ENCODE measurements at regions not wholly inside any gene's neighbourhood (a gene's known extent, or its start where the extent isn't known, plus 50 kb on each side); places are given as distances from the start of the nearest gene placed in this dataset.

- WGBS (ENCODE audit: extremely low coverage, insufficient coverage, insufficient read length), result no CpG with 5 or more reads among the region's 3 CpGs
- Histone ChIP-seq H3K79me2 (ENCODE audit: control insufficient read depth, insufficient read depth, low read length, poor library complexity) (no peaks in the 10 kb centered on the region), H2AK5ac (ENCODE audit: low read length) (no peak overlapping the region)
Measured at GRCh38 chr12:59122784-59123183, 202.5 kb upstream of the LRIG3 start.

DNA sequence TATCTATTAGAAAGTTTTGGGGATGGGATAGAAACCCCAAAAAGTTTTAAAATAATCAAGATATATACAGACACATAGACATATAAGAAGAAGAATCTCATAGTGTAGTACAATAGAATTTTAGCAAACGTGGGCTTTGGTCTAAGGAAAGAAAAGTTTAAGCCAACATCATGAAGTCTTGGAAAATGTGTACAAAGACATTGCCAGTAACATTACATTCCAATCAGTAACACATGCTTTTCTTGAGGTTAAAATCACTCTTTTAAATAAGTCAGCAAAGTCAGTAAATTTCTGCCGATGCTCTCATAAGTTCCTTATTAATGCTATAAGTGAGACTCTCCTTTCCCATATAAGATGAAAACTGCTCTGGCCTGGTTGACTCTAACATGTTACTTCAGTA, 201.1 kb upstream of the LRIG3 start:
- H3K4ac ChIP-seq (ENCODE audit: low read depth, low read length), result no peak overlapping the region
- H3K23ac ChIP-seq (ENCODE audit: low read length), result no peak overlapping the region
- no peak overlapping the region for H4K91ac ChIP-seq (ENCODE audit: low read depth, low read length)
- H3K14ac ChIP-seq (ENCODE audit: low read length), result no peak overlapping the region
- H3K9me3 ChIP-seq (ENCODE audit: insufficient read depth, low read depth, low read length), result no peaks in the 10 kb centered on the region
- H2BK5ac ChIP-seq (ENCODE audit: low read depth, low read length, poor library complexity), result no peak overlapping the region
- no peak overlapping the region for H3K18ac ChIP-seq (ENCODE audit: low read length)
- H3K9ac ChIP-seq (ENCODE audit: low read length), result no peak overlapping the region
- H3K36me3 ChIP-seq (ENCODE audit: control insufficient read depth in 1 of 2, insufficient read depth in 2 of 2, low read length in 2 of 2), result no peaks in the 10 kb centered on the region
- no peak overlapping the region for H2AK5ac ChIP-seq (ENCODE audit: low read length)
- H3K27ac ChIP-seq (ENCODE audit: low read depth, low read length), result no peak overlapping the region
- WGBS (ENCODE audit: extremely low coverage, insufficient coverage, insufficient read length), result no CpG with 5 or more reads among the region's 2 CpGs
- no peak overlapping the region for H4K12ac ChIP-seq (ENCODE audit: low read depth, low read length)
- H3K79me1 ChIP-seq (ENCODE audit: low read length), result no peaks in the 10 kb centered on the region
- no peak for DNase-seq
- no peak overlapping the region for H2BK120ac ChIP-seq (ENCODE audit: insufficient read depth, low read length, poor library complexity)
- no peaks in the 10 kb centered on the region for H3K27me3 ChIP-seq (ENCODE audit: insufficient read depth, low read length)
- H2AFZ ChIP-seq (ENCODE audit: insufficient read depth, low read length, poor library complexity), result no peak overlapping the region
- H2BK12ac ChIP-seq (ENCODE audit: low read length), result no peak overlapping the region
- H4K8ac ChIP-seq (ENCODE audit: low read depth, low read length), result no peak overlapping the region
- H3K4me3 ChIP-seq (ENCODE audit: low read depth, low read length), result no peak overlapping the region
- H3K4me1 ChIP-seq (ENCODE audit: control insufficient read depth in 1 of 2, insufficient read depth in 2 of 2, low read length in 2 of 2), result peaks cover 3 to 4% of the 10 kb centered on the region in 2 experiments
- H3K79me2 ChIP-seq (ENCODE audit: control insufficient read depth, insufficient read depth, low read length, poor library complexity), result no peaks in the 10 kb centered on the region
- no peak overlapping the region for H3K4me2 ChIP-seq (ENCODE audit: low read length)

More at GRCh38 chr12:59122784-59123183, 202.5 kb upstream of the LRIG3 start:
- no peak for DNase-seq
- Histone ChIP-seq H3K4me2 (ENCODE audit: low read length) (no peak overlapping the region), H3K27ac (ENCODE audit: low read depth, low read length) (no peak overlapping the region), H3K27me3 (ENCODE audit: insufficient read depth, low read length) (no peaks in the 10 kb centered on the region), H4K8ac (ENCODE audit: low read depth, low read length) (no peak overlapping the region), H3K18ac (ENCODE audit: low read length) (no peak overlapping the region), H3K4me3 (ENCODE audit: low read depth, low read length) (no peak overlapping the region), H2BK5ac (ENCODE audit: low read depth, low read length, poor library complexity) (no peak overlapping the region), H3K4ac (ENCODE audit: low read depth, low read length) (no peak overlapping the region), H3K9me3 (ENCODE audit: insufficient read depth, low read depth, low read length) (no peaks in the 10 kb centered on the region), H3K4me1 (ENCODE audit: control insufficient read depth in 1 of 2, insufficient read depth in 2 of 2, low read length in 2 of 2) (peaks cover 3 to 4% of the 10 kb centered on the region in 2 experiments), H3K14ac (ENCODE audit: low read length) (no peak overlapping the region), H3K23ac (ENCODE audit: low read length) (no peak overlapping the region), H2BK120ac (ENCODE audit: insufficient read depth, low read length, poor library complexity) (no peak overlapping the region), H2AFZ (ENCODE audit: insufficient read depth, low read length, poor library complexity) (no peak overlapping the region), H3K9ac (ENCODE audit: low read length) (no peak overlapping the region), H2BK12ac (ENCODE audit: low read length) (no peak overlapping the region), H3K79me1 (ENCODE audit: low read length) (no peaks in the 10 kb centered on the region), H3K36me3 (ENCODE audit: control insufficient read depth in 1 of 2, insufficient read depth in 2 of 2, low read length in 2 of 2) (no peaks in the 10 kb centered on the region), H4K12ac (ENCODE audit: low read depth, low read length) (no peak overlapping the region), H4K91ac (ENCODE audit: low read depth, low read length) (no peak overlapping the region)

DNA sequence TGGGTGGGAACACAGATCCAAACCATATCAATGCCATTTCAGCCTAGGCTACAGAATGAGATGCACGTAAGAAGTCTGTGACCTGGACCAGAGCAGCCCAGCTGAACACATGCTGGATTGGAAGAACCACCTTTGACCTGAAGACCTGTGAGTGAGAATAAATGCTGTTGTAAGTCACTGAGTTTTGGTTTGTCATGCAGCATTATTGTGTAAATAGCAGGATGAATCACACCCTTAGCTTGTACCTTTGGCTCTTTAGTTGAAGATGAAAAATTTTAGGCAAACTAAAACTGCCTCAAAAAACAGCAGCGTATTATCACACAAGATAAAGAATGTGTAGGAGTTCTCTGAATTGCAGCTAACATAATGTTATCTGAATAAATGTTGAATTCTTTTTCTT, 199.4 kb upstream of the LRIG3 start:
- Histone ChIP-seq H4K91ac (ENCODE audit: low read depth, low read length) (no peak overlapping the region), H3K27ac (ENCODE audit: low read depth, low read length) (no peak overlapping the region), H3K4me3 (ENCODE audit: low read depth, low read length) (no peak overlapping the region), H2BK5ac (ENCODE audit: low read depth, low read length, poor library complexity) (no peak overlapping the region), H3K9ac (ENCODE audit: low read length) (no peak overlapping the region), H4K12ac (ENCODE audit: low read depth, low read length) (no peak overlapping the region), H2BK120ac (ENCODE audit: insufficient read depth, low read length, poor library complexity) (no peak overlapping the region), H3K4ac (ENCODE audit: low read depth, low read length) (no peak overlapping the region), H3K27me3 (ENCODE audit: insufficient read depth, low read length) (no peaks in the 10 kb centered on the region), H2AK5ac (ENCODE audit: low read length) (no peak overlapping the region), H3K36me3 (ENCODE audit: control insufficient read depth in 1 of 2, insufficient read depth in 2 of 2, low read length in 2 of 2) (no peaks in the 10 kb centered on the region), H2AFZ (ENCODE audit: insufficient read depth, low read length, poor library complexity) (no peak overlapping the region), H3K79me2 (ENCODE audit: control insufficient read depth, insufficient read depth, low read length, poor library complexity) (no peaks in the 10 kb centered on the region), H3K4me1 (ENCODE audit: control insufficient read depth in 1 of 2, insufficient read depth in 2 of 2, low read length in 2 of 2) (peaks cover 3 to 4% of the 10 kb centered on the region in 2 experiments), H3K18ac (ENCODE audit: low read length) (no peak overlapping the region), H4K8ac (ENCODE audit: low read depth, low read length) (no peak overlapping the region), H3K14ac (ENCODE audit: low read length) (no peak overlapping the region), H2BK12ac (ENCODE audit: low read length) (no peak overlapping the region), H3K23ac (ENCODE audit: low read length) (no peak overlapping the region), H3K79me1 (ENCODE audit: low read length) (no peaks in the 10 kb centered on the region), H3K9me3 (ENCODE audit: insufficient read depth, low read depth, low read length) (no peaks in the 10 kb centered on the region), H3K4me2 (ENCODE audit: low read length) (no peak overlapping the region)
- WGBS (ENCODE audit: extremely low coverage, insufficient coverage, insufficient read length), result no CpG with 5 or more reads among the region's 2 CpGs
- DNase-seq, result peak; percentile 6 to 47

DNA sequence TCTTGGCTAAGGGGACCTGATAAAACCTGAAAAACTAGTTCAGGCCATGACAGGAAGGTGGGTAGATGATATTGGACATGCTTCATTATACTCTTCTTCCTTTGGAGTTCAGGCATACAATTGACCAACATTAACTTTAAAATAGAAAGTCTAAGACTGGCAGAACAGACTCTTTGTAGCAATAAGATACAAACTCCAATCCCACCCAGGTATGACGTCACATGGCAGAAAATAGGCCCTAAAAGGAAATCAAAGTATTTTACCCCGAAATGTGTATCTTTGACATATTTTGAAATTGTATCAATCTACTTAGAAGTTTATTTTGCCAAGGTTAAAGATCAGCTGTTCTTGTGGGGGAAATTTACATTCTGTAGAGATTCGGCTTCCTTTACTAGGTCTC, 198.1 kb upstream of the LRIG3 start:
- Histone ChIP-seq H3K27me3 (ENCODE audit: insufficient read depth, low read length) (no peaks in the 10 kb centered on the region), H2AFZ (ENCODE audit: insufficient read depth, low read length, poor library complexity) (no peak overlapping the region), H3K18ac (ENCODE audit: low read length) (no peak overlapping the region), H3K79me2 (ENCODE audit: control insufficient read depth, insufficient read depth, low read length, poor library complexity) (no peaks in the 10 kb centered on the region), H3K4me3 (ENCODE audit: low read depth, low read length) (no peak overlapping the region), H4K91ac (ENCODE audit: low read depth, low read length) (no peak overlapping the region), H3K4me1 (ENCODE audit: control insufficient read depth in 1 of 2, insufficient read depth in 2 of 2, low read length in 2 of 2) (peaks cover 3 to 4% of the 10 kb centered on the region in 2 experiments), H3K4me2 (ENCODE audit: low read length) (no peak overlapping the region), H3K27ac (ENCODE audit: low read depth, low read length) (no peak overlapping the region), H3K9ac (ENCODE audit: low read length) (no peak overlapping the region), H2AK5ac (ENCODE audit: low read length) (no peak overlapping the region), H3K79me1 (ENCODE audit: low read length) (no peaks in the 10 kb centered on the region), H2BK5ac (ENCODE audit: low read depth, low read length, poor library complexity) (no peak overlapping the region), H3K23ac (ENCODE audit: low read length) (no peak overlapping the region), H3K9me3 (ENCODE audit: insufficient read depth, low read depth, low read length) (no peaks in the 10 kb centered on the region), H4K8ac (ENCODE audit: low read depth, low read length) (no peak overlapping the region), H3K36me3 (ENCODE audit: control insufficient read depth in 1 of 2, insufficient read depth in 2 of 2, low read length in 2 of 2) (no peaks in the 10 kb centered on the region), H2BK120ac (ENCODE audit: insufficient read depth, low read length, poor library complexity) (no peak overlapping the region), H3K14ac (ENCODE audit: low read length) (no peak overlapping the region), H2BK12ac (ENCODE audit: low read length) (no peak overlapping the region), H3K4ac (ENCODE audit: low read depth, low read length) (no peak overlapping the region), H4K12ac (ENCODE audit: low read depth, low read length) (no peak overlapping the region)
- no CpG with 5 or more reads among the region's 3 CpGs for WGBS (ENCODE audit: extremely low coverage, insufficient coverage, insufficient read length)
- no peak for DNase-seq

Data from trophoblast cell (in vitro differentiated cells and primary cell).